Stimulated activated naive CD8-positive, alpha-beta T cell treated with anti-CD3 and anti-CD28 coated beads, Interleukin-15, Interleukin-2, amounts not matched to agents 100 U/mL and 50 U/mL, for 24 hours (primary cell): ENCODE measurements at regions not wholly inside any gene's neighbourhood (a gene's known extent, or its start where the extent isn't known, plus 50 kb on each side); places are given as distances from the start of the nearest gene placed in this dataset.

Source experiments
- ATAC-seq: fragments of 150-1000 bp; cut with Tn5 transposase; one replicate; pipeline ENCODE4 v1.10.0; 2021
- DNase-seq: peaks from one replicate; pipeline ENCODE4 v3.0.0; 2021

DNA sequence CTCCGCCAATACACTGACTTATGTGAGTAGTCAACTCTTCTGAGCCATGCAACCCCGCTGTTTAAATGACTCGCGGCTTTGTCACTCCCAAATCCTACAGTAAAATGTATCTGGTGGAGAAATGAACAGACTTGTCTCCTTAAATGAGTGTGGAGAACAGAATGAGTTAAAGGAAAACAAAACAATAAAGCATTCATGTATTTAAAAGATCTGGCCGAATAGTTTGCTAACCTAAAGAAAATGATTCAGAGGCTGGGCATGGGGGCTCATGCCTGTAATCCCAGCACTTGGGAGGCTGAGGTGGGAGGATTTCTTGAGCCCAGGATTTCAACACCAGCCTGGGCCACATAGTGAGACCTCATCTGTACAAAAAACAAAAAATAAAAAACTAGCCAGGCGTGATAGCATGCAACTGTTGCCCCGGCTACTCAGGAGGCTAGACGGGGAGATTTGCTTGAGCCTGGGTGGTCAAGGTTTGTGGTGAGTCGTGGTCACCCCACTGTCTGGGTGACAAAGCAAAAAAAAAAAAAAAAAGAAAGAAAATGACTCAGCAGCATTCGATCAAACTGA is 86.5 kb upstream of the PFKP start:
- no peak for DNase-seq
- ATAC-seq, result no peak

DNA sequence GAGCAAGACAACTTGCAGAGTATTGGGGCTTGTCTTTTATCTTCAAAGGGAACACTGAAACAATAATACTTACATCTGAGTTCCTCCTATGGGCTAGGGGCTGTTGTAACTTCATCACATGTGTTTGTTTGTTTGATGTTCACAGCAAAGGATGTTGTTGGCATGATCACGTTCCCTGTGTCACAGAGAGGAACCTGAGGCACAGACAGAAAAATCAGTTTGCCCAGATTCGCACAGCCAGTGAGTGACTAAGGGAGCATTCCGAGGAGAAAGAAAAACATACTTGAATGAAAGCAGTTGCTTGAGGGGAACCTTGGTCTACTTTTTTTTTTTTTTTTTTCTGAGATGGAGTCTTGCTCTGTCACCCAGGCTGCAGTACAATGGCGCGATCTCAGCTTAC is 87.2 kb upstream of the PFKP start:
- DNase-seq, result no peak

DNA sequence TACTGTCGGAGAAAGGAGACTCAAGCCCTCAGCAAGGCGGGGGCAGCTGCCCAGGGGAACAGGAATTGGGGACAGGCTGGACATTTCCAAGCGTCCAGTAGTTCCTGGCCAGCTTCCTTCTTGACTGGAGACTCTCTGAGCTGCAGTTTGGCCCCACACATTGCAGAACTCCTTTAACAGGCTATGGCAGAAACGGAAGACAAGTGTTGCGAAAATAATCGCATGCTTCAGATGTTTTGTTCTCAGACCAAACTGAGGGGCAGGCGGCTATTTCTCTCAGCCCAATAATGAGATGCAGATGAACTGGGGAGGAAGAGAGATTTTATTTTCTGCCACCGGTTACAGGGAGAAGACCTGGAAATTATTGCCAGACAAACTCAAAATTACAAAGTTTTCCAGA is 88.0 kb upstream of the PFKP start:
- ATAC-seq, result no peak
- DNase-seq, result no peak

More for the DNA sequence above, 87.2 kb upstream of the PFKP start:
- ATAC-seq, result no peak

DNA sequence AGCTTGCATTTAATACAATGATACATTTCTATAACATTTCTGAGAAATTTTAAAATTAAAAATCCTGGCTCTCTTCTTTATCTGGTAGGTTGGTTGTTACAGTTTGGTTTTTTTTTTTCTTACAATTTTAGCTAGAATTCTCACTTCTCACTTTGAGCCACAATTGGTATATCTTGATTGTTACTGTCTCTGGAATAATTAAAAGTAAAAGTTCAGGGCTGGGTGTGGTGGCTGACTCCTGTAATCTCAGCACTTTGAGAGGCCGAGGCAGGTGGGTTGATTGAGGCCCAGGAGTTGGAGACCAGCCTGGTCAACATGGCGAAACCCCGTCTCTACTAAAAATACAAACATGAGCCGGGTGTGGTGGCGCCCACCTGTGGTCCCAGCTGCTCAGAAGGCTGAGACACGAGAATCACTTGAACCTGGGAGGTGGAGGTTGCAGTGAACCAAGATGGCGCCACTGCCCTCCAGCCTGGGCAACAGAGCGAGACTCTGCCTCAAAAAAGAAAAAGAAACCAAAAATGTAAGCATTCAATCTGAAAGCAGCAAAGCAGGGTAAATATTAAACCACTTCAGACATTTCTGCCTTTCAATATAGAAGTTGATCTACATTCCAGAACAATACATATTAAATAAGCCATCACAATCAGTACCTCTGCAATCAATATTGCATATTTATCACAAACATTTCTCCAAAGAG is 88.6 kb upstream of the PFKP start:
- ATAC-seq (no peak), DNase-seq (no peak)

- DNase-seq (no peak), ATAC-seq (no peak)
Observed at GRCh38 chr10:2978111-2978510, 89.2 kb upstream of the PFKP start.

DNA sequence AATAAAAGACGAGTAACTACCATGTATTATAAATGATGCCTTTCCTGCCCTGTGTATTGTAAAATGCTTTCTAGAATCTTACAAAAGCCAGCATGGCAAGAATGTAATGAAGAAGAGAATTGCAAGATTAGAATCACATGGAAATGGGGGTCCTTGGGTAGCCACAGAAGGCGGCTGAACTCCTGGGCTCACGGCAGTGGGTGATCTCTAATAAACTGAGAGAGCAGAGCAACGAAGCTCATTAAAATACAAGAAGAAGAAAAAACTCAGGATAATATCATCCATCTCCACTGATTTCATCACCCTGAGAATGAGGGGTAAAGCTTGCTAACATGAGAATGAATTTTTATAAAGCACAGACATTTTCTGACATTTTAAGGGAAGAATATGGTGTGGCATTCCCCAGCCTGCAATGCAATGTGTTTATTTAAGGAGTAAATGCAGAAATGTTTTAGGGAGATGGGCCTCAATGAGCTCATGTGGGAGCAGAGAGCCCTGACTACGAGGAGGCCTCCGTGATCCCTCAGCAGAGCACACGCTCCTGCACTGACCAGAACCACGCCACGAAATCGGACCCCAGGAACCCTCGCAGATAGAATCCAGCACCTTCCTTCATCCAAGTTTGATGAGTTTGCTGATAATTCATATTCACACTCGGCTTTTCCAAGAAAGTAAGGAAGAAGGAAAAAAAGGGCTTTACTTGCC is 92.7 kb upstream of the PFKP start:
- DNase-seq (no peak), ATAC-seq (no peak)

DNA sequence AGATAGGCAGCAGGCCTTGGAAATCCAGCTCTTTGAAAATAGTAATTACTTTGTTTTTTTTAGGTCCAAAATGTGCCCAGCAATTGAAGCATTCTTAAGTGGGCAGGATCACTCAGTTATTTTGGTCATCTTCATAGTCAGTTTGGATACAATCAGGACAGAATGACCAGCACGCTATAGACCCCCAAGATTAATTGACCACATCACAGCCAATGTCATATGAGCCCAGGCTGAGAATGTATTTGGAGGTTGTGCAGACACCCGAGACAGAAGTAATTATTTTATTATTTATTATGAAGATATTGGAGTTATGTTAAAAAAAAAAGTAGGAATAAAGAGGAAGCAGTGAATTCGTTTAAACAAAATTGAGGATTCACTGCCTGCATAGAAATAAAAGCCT is 93.3 kb upstream of the PFKP start:
- DNase-seq, result no peak
- no peak for ATAC-seq

- ATAC-seq, result no peak
Observed at GRCh38 chr10:2972810-2973209, 94.5 kb upstream of the PFKP start.

DNA sequence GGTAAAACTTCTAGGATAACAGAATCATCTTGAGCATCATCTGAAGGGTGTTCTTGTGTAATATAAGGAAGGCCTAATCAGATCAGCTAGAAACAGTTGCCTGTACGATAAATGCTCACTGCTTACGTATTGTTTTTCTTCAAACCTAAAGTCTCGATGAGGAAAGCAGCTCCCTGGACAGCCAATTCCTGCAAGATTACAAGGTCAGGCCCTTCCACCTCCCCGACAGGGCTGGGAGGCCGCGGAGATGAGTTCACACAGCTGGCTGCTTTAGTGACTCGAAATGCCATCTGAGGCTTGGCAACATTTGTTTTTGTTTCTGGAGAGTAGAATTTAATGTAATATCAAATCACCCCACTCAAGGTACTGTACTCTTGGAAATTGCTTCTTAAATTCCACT is 95.1 kb upstream of the PFKP start:
- no peak for ATAC-seq

More at GRCh38 chr10:2972810-2973209, 94.5 kb upstream of the PFKP start:
- DNase-seq, result no peak

DNA sequence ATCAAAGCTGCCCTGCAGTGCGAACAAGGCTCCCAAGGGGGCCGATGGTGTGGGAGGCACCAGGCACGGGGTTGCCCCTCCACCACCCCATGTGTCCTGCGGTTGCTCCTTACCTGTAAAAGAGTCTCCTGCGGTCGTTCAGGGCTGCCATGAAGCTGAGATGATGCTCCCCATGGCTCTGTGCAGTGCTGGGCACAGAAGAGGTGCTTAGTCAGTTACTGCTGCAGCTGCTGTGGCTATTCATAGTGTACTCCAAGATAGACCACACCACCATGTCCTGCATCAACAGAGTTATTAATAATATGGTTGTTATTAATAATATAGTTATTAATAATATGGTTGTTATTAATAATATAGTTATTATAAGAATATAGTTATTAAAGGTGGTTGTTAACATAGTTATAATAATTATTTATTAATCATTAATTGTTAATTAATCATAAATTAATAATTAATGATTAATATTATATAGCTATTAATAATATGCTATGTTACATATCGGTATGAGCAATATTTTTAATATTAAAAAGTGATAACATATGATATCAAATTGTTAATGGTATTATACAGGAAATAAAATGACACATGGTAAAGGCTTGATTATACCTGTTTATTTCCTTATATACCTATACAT is 97.0 kb upstream of the PFKP start:
- DNase-seq (no peak), ATAC-seq (no peak)

More for the DNA sequence above, 95.1 kb upstream of the PFKP start:
- no peak for DNase-seq

DNA sequence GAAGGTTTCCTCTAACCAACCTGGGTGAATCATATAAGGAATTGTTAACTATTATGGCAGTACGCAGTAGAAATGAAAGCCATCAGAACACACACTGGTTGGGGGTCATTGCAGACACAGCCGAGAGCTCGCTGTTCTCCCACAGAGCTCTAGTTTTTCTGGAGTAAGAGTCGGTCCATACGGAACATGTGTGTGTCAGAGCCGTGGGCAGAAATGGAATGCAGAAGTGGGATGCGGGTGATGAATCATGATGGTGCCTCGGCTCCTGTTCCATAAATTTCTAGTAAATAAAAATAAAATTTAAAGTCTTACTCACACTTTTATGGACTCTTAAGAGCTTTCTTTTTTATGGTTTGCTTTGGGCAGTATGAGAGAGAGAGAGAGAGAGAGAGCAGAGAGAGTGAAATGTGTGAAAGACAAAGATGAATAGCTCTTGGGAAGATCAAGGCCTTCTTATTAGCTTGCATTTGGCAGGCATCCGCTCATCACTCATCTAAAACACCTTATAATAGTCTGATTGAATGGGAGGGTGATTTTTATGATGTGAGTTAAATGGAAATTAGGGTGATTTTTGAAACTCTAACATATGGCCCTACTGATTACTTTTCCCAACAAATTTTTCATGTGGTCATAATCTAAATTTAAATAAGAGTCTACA is 98.8 kb upstream of the PFKP start:
- DNase-seq (no peak), ATAC-seq (no peak)

DNA sequence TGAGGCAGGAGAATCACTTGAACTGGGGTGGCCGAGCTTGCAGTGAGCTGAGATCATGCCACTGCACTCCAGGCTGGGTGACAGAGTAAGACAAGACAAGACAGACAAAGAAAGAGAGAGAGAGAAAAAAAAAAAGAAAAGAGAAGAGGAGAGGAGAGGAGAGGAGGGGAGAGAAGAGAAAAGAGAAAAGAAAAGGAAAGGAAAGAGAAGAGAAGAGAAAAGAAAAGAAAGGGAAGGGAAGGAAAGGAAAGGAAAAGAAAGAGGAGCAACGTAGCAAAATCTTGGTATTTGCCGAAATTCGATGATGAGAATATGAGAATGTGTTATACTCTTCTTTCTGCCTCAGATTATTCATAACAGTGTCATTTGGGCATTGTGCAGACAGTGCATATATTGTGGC is 101.2 kb upstream of the PFKP start:
- no peak for DNase-seq
- no peak for ATAC-seq

GRCh38 chr10:2964632-2965296 is 102.6 kb upstream of the PFKP start:
- DNase-seq (no peak), ATAC-seq (no peak)

GRCh38 chr10:2963889-2964631 is 103.3 kb upstream of the PFKP start:
- ATAC-seq (no peak), DNase-seq (no peak)

- ATAC-seq, result no peak
- DNase-seq, result no peak
Observed at GRCh38 chr10:2962194-2962593, 105.2 kb upstream of the PFKP start.

DNA sequence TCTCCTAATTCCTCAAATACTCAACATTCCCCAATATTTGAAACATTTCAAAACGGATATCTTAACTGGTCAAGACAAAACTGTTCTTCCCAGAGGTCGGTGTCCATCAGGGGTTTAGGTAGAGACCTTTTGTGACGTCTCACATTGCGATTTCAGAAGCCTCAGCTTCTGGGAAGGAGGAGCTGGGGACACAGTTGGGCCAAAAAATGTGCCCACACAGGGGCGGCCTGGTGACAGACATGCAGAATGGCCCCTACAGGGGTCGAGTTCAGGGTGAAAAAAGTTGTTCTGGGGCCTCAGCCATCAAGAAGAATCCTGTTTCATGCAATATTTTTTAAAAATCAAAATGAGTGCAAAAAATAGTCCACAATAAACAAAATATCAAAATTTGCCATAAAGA is 108.7 kb upstream of the PFKP start:
- DNase-seq (no peak), ATAC-seq (no peak)

- ATAC-seq (no peak), DNase-seq (no peak)
Observed at GRCh38 chr10:2957785-2958184, 109.6 kb upstream of the PFKP start.

GRCh38 chr10:2955064-2955463 is 112.3 kb upstream of the PFKP start:
- no peak for DNase-seq
- no peak for ATAC-seq

DNA sequence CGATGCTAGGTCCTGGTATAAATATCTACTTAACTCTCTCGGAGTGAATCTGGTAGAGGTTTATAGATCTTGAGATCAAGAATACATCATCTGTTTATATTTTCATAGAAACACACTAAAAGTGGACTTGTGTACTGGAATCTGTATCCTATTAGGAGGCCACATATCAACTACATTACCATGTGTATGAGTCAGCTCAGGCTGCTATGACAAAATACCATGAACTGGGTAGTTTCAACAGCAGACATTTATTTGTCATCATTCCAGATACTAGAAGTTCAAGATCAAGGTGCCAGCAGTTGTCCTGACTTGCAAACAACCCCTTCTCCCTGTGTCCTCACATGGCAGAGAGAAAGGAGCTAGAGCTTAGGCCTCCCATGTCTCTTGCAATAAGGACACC is 113.9 kb upstream of the PFKP start:
- no peak for ATAC-seq
- DNase-seq, result no peak

- no peak for ATAC-seq
- DNase-seq, result no peak
Observed at GRCh38 chr10:2951235-2951835, 116.0 kb upstream of the PFKP start.

GRCh38 chr10:2950546-2950945 is 116.8 kb upstream of the PFKP start:
- DNase-seq (no peak), ATAC-seq (no peak)
